Smooth muscle cell (in vitro differentiated cells): ENCODE measurements at regions not wholly inside any gene's neighbourhood (a gene's known extent, or its start where the extent isn't known, plus 50 kb on each side); places are given as distances from the start of the nearest gene placed in this dataset.

Source experiments
- DNase-seq: peaks from one replicate; lab custom pipeline; 2025; ENCODE audit not compliant: unreplicated experiment; lab: John Stamatoyannopoulos, UW
- H2AFZ ChIP-seq: fragments of 200-600 bp; sonication (generic); 2 replicates; pipeline ENCODE4 v1.6.0; 2016; ENCODE audit warnings: antibody characterized with exemption, low read depth, mild to moderate bottlenecking
- H3F3A ChIP-seq: fragments of 200-600 bp; sonication (generic); 2 replicates; pipeline ENCODE4 v1.6.0; 2017; ENCODE audit warnings: antibody characterized with exemption, low read depth
- H3K27ac ChIP-seq: fragments of 200-600 bp; sonication (generic); 2 replicates; pipeline ENCODE4 v1.5.1; 2016; ENCODE audit warnings: low read depth, mild to moderate bottlenecking
- H3K27me3 ChIP-seq: fragments of 200-600 bp; sonication (generic); 2 replicates; pipeline ENCODE4 v1.6.1; 2016; ENCODE audit warnings: low read depth, mild to moderate bottlenecking
- H3K36me3 ChIP-seq: fragments of 200-600 bp; sonication (generic); 2 replicates; pipeline ENCODE4 v1.5.1; 2016; ENCODE audit warnings: low read depth
- H3K4me1 ChIP-seq: fragments of 200-600 bp; sonication (generic); 2 replicates; pipeline ENCODE4 v1.5.1; 2016; ENCODE audit warnings: low read depth
- H3K4me2 ChIP-seq: fragments of 200-600 bp; sonication (generic); 2 replicates; pipeline ENCODE4 v1.6.0; 2016; ENCODE audit warnings: mild to moderate bottlenecking
- H3K4me3 ChIP-seq: fragments of 200-600 bp; sonication (generic); 2 replicates; pipeline ENCODE4 v1.5.1; 2016; ENCODE audit warnings: mild to moderate bottlenecking
- H3K79me2 ChIP-seq: fragments of 200-600 bp; sonication (generic); 2 replicates; pipeline ENCODE4 v1.6.0; 2016; ENCODE audit warnings: low read depth, mild to moderate bottlenecking
- H3K9ac ChIP-seq: fragments of 200-600 bp; sonication (generic); 2 replicates; pipeline ENCODE4 v1.6.0; 2016; ENCODE audit warnings: low read depth
- H3K9me3 ChIP-seq: fragments of 200-600 bp; sonication (generic); replicated peaks from 2 replicates; pipeline ENCODE4 v1.5.1; 2016; ENCODE audit warnings: low read depth
- H4K20me1 ChIP-seq: fragments of 200-600 bp; sonication (generic); 2 replicates; pipeline ENCODE4 v1.6.0; 2016; ENCODE audit warnings: low read depth
- WGBS: methylation state at CpG from one replicate; pipeline ENCODE4 v1.1.7; 2016; ENCODE audit warnings: low lambda C conversion rate; 5-methylcytosine and 5-hydroxymethylcytosine counted together
- TF ChIP-seq, protein P1 (sequence below): fragments of 200-600 bp; sonication (generic); IDR thresholded peaks from 2 replicates; pipeline ENCODE4 v1.5.1; 2017; ENCODE audit warnings: borderline replicate concordance, mild to moderate bottlenecking, antibody characterized with exemption; ENCODE audit not compliant: insufficient read depth, poor library complexity, severe bottlenecking

DNA sequence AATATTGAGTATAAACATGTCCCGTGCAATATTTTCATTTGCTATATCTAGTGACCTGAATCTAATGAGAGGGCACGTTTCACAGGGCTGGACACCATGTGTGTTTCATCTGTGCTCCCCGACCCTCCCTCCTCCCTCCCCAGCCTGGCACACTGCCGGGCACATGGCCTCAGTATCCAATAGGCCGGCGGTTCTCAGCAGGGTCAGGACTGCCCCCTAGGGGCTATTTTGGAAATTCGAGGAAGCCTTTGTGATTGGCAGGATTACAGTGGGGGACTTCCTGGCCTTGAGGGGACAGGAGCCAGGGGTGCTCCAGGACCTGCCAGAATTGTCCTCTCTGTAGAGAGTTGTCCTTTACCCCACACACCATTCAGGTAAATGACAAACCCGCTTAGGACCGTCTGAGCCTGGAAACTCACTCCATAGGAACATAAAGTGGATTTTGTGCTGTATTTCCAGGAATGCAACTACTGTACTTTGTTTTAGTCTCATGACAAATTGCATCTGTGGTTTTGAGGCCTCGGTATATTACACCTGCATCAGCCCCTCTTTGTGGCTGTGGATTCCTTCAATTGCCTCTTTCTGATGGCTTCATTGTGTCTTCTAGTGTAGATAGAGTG lies 109.5 kb upstream of the SIM2 start:
- Histone ChIP-seq H3K27ac (no peak overlapping the region), H3K36me3 (no peaks in the 10 kb centered on the region), H3K4me1 (no peaks in the 10 kb centered on the region), H3K4me3 (no peak overlapping the region), H3K9me3 (no peaks in the 10 kb centered on the region), H3K79me2 (no peaks in the 10 kb centered on the region), H3K9ac (no peak overlapping the region), H3K27me3 (no peaks in the 10 kb centered on the region), H3F3A (no peaks in the 10 kb centered on the region), H2AFZ (no peak overlapping the region), H3K4me2 (no peak overlapping the region), H4K20me1 (no peaks in the 10 kb centered on the region)
- 60% methylated on average over 10 of the region's 10 CpGs for WGBS
- TF ChIP-seq, protein P1, sequence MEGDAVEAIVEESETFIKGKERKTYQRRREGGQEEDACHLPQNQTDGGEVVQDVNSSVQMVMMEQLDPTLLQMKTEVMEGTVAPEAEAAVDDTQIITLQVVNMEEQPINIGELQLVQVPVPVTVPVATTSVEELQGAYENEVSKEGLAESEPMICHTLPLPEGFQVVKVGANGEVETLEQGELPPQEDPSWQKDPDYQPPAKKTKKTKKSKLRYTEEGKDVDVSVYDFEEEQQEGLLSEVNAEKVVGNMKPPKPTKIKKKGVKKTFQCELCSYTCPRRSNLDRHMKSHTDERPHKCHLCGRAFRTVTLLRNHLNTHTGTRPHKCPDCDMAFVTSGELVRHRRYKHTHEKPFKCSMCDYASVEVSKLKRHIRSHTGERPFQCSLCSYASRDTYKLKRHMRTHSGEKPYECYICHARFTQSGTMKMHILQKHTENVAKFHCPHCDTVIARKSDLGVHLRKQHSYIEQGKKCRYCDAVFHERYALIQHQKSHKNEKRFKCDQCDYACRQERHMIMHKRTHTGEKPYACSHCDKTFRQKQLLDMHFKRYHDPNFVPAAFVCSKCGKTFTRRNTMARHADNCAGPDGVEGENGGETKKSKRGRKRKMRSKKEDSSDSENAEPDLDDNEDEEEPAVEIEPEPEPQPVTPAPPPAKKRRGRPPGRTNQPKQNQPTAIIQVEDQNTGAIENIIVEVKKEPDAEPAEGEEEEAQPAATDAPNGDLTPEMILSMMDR: peak; percentile 31
- DNase-seq: no peak

DNA sequence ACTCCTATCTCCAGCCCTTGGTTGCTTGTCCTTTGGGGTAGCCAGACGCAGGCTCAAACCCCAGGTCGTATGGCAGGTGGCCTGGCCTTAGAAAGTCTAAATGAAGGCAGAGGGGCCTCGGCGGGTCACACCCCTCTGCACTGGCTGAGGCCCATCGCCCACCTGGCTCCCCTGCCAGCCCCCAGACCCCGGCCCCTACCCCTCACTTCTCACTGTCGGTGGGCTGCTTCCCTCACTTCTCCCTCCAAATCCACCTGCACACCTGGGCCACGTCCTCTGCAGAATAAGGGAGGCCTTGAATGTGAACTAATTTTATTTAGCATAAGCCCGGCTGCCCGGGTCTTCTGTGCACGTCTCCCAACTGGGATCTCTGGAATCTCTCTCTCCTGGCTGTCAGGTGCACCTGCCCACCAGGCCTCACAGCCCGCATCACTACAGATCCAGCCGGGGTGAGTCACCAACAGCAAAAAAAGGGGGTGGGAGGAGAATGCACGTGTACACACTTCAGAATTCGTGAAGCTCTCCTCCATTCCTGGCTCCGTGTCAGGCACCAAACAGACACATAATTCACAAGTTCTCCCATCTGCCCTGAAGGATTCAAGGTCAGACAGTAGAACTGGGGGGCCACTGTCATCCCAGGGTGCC lies 107.5 kb upstream of the SIM2 start:
- no peaks in the 10 kb centered on the region for H3K36me3 ChIP-seq
- H3K9ac ChIP-seq: no peak overlapping the region
- no peaks in the 10 kb centered on the region for H3K27me3 ChIP-seq
- DNase-seq: no peak
- TF ChIP-seq, protein P1: no peak
- H3K27ac ChIP-seq: no peak overlapping the region
- H3F3A ChIP-seq: no peaks in the 10 kb centered on the region
- no peaks in the 10 kb centered on the region for H3K79me2 ChIP-seq
- no peak overlapping the region for H2AFZ ChIP-seq
- H3K4me2 ChIP-seq: no peak overlapping the region
- 78% methylated on average over 16 of the region's 16 CpGs for WGBS
- no peaks in the 10 kb centered on the region for H4K20me1 ChIP-seq
- H3K4me3 ChIP-seq: no peak overlapping the region
- no peaks in the 10 kb centered on the region for H3K4me1 ChIP-seq
- H3K9me3 ChIP-seq: no peaks in the 10 kb centered on the region

GRCh38 chr21:36596174-36596573 lies 102.7 kb upstream of the SIM2 start:
- Histone ChIP-seq H4K20me1 (no peaks in the 10 kb centered on the region), H3K4me3 (no peak overlapping the region), H3K27me3 (no peaks in the 10 kb centered on the region), H2AFZ (no peak overlapping the region), H3K9me3 (no peaks in the 10 kb centered on the region), H3K27ac (no peak overlapping the region), H3K4me2 (no peak overlapping the region), H3K79me2 (no peaks in the 10 kb centered on the region), H3K36me3 (no peaks in the 10 kb centered on the region), H3F3A (no peaks in the 10 kb centered on the region), H3K9ac (no peak overlapping the region), H3K4me1 (no peaks in the 10 kb centered on the region)
- no peak for DNase-seq
- TF ChIP-seq, protein P1: no peak
- WGBS: 87% methylated on average over 2 of the region's 2 CpGs

- TF ChIP-seq, protein P1: no peak
- no peak for DNase-seq
- Histone ChIP-seq H2AFZ (no peak overlapping the region), H3K27ac (no peak overlapping the region), H3K27me3 (no peaks in the 10 kb centered on the region), H3K4me1 (no peaks in the 10 kb centered on the region), H4K20me1 (no peaks in the 10 kb centered on the region), H3F3A (no peaks in the 10 kb centered on the region), H3K4me3 (no peak overlapping the region), H3K79me2 (no peaks in the 10 kb centered on the region), H3K36me3 (no peaks in the 10 kb centered on the region), H3K4me2 (no peak overlapping the region), H3K9ac (no peak overlapping the region), H3K9me3 (no peaks in the 10 kb centered on the region)
- 80% methylated on average over 3 of the region's 3 CpGs for WGBS
These were observed 97.6 kb upstream of the SIM2 start for GRCh38 chr21:36601362-36601761.
